ENCODE measurements at regions not wholly inside any gene's neighbourhood (a gene's known extent, or its start where the extent isn't known, plus 50 kb on each side); places are given as distances from the start of the nearest gene placed in this dataset.
A peak's percentile ranks its signal among the peaks of the same experiment; 100 is the strongest.

GRCh38 chr17:73994946-73995345 is 208.5 kb upstream of the RPL38 start:
- no peak for TF ChIP-seq CTCF (conservative IDR thresholded peaks at IDR 0.05; ENCODE audit: low read depth, low read length)
- no peak for DNase-seq (ENCODE audit: low read depth)
- H3K4me3 ChIP-seq (ENCODE audit: low read depth, low read length): no peak overlapping the region

- no peak for DNase-seq (ENCODE audit: low read depth)
- no peak for TF ChIP-seq CTCF (conservative IDR thresholded peaks at IDR 0.05; ENCODE audit: low read depth, low read length)
- H3K4me3 ChIP-seq (ENCODE audit: low read depth, low read length): no peak overlapping the region
Measured at GRCh38 chr17:73997059-73997458, 206.4 kb upstream of the RPL38 start.

GRCh38 chr17:73998249-73998648 is 205.2 kb upstream of the RPL38 start:
- H3K4me3 ChIP-seq (ENCODE audit: low read depth, low read length): no peak overlapping the region
- no peak for DNase-seq (ENCODE audit: low read depth)
- no peak for TF ChIP-seq CTCF (conservative IDR thresholded peaks at IDR 0.05; ENCODE audit: low read depth, low read length)

GRCh38 chr17:73998653-73999645 is 204.5 kb upstream of the RPL38 start:
- no peak for DNase-seq (ENCODE audit: low read depth)
- peak; percentile 82 for TF ChIP-seq CTCF (conservative IDR thresholded peaks at IDR 0.05; ENCODE audit: low read depth, low read length)
- H3K4me3 ChIP-seq (ENCODE audit: low read depth, low read length): no peak overlapping the region

GRCh38 chr17:74001145-74001544 is 202.3 kb upstream of the RPL38 start:
- H3K4me3 ChIP-seq (ENCODE audit: low read depth, low read length): no peak overlapping the region
- no peak for DNase-seq (ENCODE audit: low read depth)
- no peak for TF ChIP-seq CTCF (conservative IDR thresholded peaks at IDR 0.05; ENCODE audit: low read depth, low read length)

- H3K4me3 ChIP-seq (ENCODE audit: low read depth, low read length): no peak overlapping the region
- no peak for TF ChIP-seq CTCF (conservative IDR thresholded peaks at IDR 0.05; ENCODE audit: low read depth, low read length)
- DNase-seq (ENCODE audit: low read depth): no peak
Measured at GRCh38 chr17:74002241-74002640, 201.2 kb upstream of the RPL38 start.

GRCh38 chr17:74004056-74004455 is 199.4 kb upstream of the RPL38 start:
- TF ChIP-seq CTCF (conservative IDR thresholded peaks at IDR 0.05; ENCODE audit: low read depth, low read length): no peak
- no peak for DNase-seq (ENCODE audit: low read depth)
- no peak overlapping the region for H3K4me3 ChIP-seq (ENCODE audit: low read depth, low read length)
